Sigmoid colon (tissue), 6 donors: ENCODE measurements at regions not wholly inside any gene's neighbourhood (a gene's known extent, or its start where the extent isn't known, plus 50 kb on each side); places are given as distances from the start of the nearest gene placed in this dataset.

Experiments
- DNase-seq: peaks from one replicate; pipeline ENCODE4 v3.0.0-alpha.2; 2019
- H3K27ac ChIP-seq, 4 donors: fragments of 200-600 bp; sonication (generic); one replicate each; pipeline ENCODE4 v1.5.1; 2016 to 2019; ENCODE audit warnings: mild to moderate bottlenecking in 1 of 4
- H3K27me3 ChIP-seq, 3 donors: fragments of 200-600 bp; sonication (generic); one replicate each; pipeline ENCODE4 v1.5.1; 2019; ENCODE audit warnings: mild to moderate bottlenecking in 1 of 3
- H3K36me3 ChIP-seq, 4 donors: fragments of 200-600 bp; sonication (generic); one replicate each; pipeline ENCODE4 v1.5.1; 2016 to 2019
- H3K4me1 ChIP-seq, 4 donors: fragments of 200-600 bp; sonication (generic); one replicate each; pipeline ENCODE4 v1.5.1; 2017 to 2019
- H3K4me3 ChIP-seq, 4 donors: fragments of 200-600 bp; sonication (generic); one replicate each; pipeline ENCODE4 v1.5.1; 2017 to 2019; ENCODE audit warnings: mild to moderate bottlenecking in 2 of 4, moderate library complexity in 1 of 4
- H3K9me3 ChIP-seq, 4 donors: fragments of 200-600 bp in 3 of 4; sonication (generic) in 3 of 4; one replicate each; pipeline versions ENCODE4 v1.5.1 to v1.6.1; 2013 to 2019
- CTCF ChIP-seq, 4 experiments: fragments of 450-650 bp in 3 of 4; fragments of 200-600 bp in 1 of 4; IDR thresholded peaks; one replicate each; pipeline ENCODE4 v1.5.1; 2016 to 2019; ENCODE audit warnings: antibody characterized with exemption in 4 of 4, mild to moderate bottlenecking in 3 of 4, moderate library complexity in 2 of 4
- EP300 ChIP-seq, 4 donors: sonication (generic); formaldehyde crosslinking; IDR thresholded peaks; one replicate each; pipeline ENCODE4 v1.6.1; 2017; ENCODE audit warnings: antibody characterized with exemption in 4 of 4
- POLR2A ChIP-seq, 2 donors: fragments of 450-650 bp; IDR thresholded peaks; one replicate each; pipeline ENCODE4 v1.6.1; 2016; ENCODE audit warnings: antibody characterized with exemption in 2 of 2, mild to moderate bottlenecking in 2 of 2, moderate library complexity in 2 of 2
- POLR2AphosphoS5 ChIP-seq, 4 donors: sonication (generic); formaldehyde crosslinking; IDR thresholded peaks; one replicate each; pipeline ENCODE4 v1.6.1; 2017; ENCODE audit warnings: antibody characterized with exemption in 4 of 4
- whole genome bisulfite sequencing, 2 donors: extraction: QIAGEN DNeasy Blood & Tissue Kit; methylation state at CpG; one replicate each; pipeline ENCODE4 v1.1.7; 2013; 5-methylcytosine and 5-hydroxymethylcytosine counted together
- intact Hi-C: fragments of 100-400 bp; cut with DNase I; formaldehyde crosslinking; loops from one replicate; pipeline ENCODE4 v1.15.1; 2023
- donor health status: healthy with polysubstance abuse.
- donor health status: healthy.

- Histone ChIP-seq H3K4me3 (no peak overlapping the region), H3K27me3 (no peaks in the 10 kb centered on the region), H3K9me3 (no peaks in the 10 kb centered on the region), H3K4me1 (no peaks in the 10 kb centered on the region), H3K36me3 (no peaks in the 10 kb centered on the region), H3K27ac (no peak overlapping the region)
- no peak for DNase-seq
- intact Hi-C loops, result no loop called here
- 32 to 43% methylated on average over 1 of the region's 1 CpG for WGBS, 2 donors
- TF ChIP-seq EP300 (IDR thresholded peaks at IDR 0.05), result no peak
- no peak for TF ChIP-seq POLR2A (IDR thresholded peaks at IDR 0.05)
Measured at GRCh38 chr14:78070344-78070743, 99.8 kb upstream of the NRXN3 start.

GRCh38 chr14:78071016-78071549, 99.1 kb upstream of the NRXN3 start:
- 48 to 70% methylated on average over 3 of the region's 3 CpGs for WGBS, 2 donors
- intact Hi-C loops, result no loop called here
- Histone ChIP-seq H3K4me3 (no peak overlapping the region), H3K36me3 (no peaks in the 10 kb centered on the region), H3K9me3 (no peaks in the 10 kb centered on the region), H3K4me1 (no peaks in the 10 kb centered on the region), H3K27me3 (no peaks in the 10 kb centered on the region), H3K27ac (no peak overlapping the region)
- TF ChIP-seq POLR2AphosphoS5 (IDR thresholded peaks at IDR 0.05), result no peak
- TF ChIP-seq POLR2A (IDR thresholded peaks at IDR 0.05), result no peak
- no peak for TF ChIP-seq CTCF (IDR thresholded peaks at IDR 0.05)
- no peak for TF ChIP-seq EP300 (IDR thresholded peaks at IDR 0.05)
- no peak for DNase-seq

GRCh38 chr14:78073028-78073427, 97.1 kb upstream of the NRXN3 start:
- no peak for DNase-seq
- H3K4me3 ChIP-seq, result no peak overlapping the region
- H3K4me1 ChIP-seq, result no peaks in the 10 kb centered on the region
- WGBS, 2 donors, result 72 to 79% methylated on average over 5 of the region's 5 CpGs
- H3K27ac ChIP-seq, result no peak overlapping the region
- H3K9me3 ChIP-seq, result no peaks in the 10 kb centered on the region
- H3K36me3 ChIP-seq, result no peaks in the 10 kb centered on the region
- intact Hi-C loops, result no loop called here
- no peaks in the 10 kb centered on the region for H3K27me3 ChIP-seq
- TF ChIP-seq CTCF (IDR thresholded peaks at IDR 0.05) (no peak), POLR2AphosphoS5 (IDR thresholded peaks at IDR 0.05) (no peak), EP300 (IDR thresholded peaks at IDR 0.05) (no peak), POLR2A (IDR thresholded peaks at IDR 0.05) (no peak)

GRCh38 chr14:78074561-78074960, 95.6 kb upstream of the NRXN3 start:
- no peak overlapping the region for H3K27ac ChIP-seq
- DNase-seq, result no peak
- H3K36me3 ChIP-seq, result no peaks in the 10 kb centered on the region
- no peak for TF ChIP-seq POLR2AphosphoS5 (IDR thresholded peaks at IDR 0.05)
- no peak for TF ChIP-seq EP300 (IDR thresholded peaks at IDR 0.05)
- no peak for TF ChIP-seq POLR2A (IDR thresholded peaks at IDR 0.05)
- TF ChIP-seq CTCF (IDR thresholded peaks at IDR 0.05), result no peak
- H3K9me3 ChIP-seq, result no peaks in the 10 kb centered on the region
- intact Hi-C loops, result no loop called here
- 61 to 69% methylated on average over 5 of the region's 5 CpGs for WGBS, 2 donors
- H3K27me3 ChIP-seq, result no peaks in the 10 kb centered on the region
- no peaks in the 10 kb centered on the region for H3K4me1 ChIP-seq
- H3K4me3 ChIP-seq, result no peak overlapping the region

- TF ChIP-seq EP300 (IDR thresholded peaks at IDR 0.05) (no peak), POLR2A (IDR thresholded peaks at IDR 0.05) (no peak), CTCF (IDR thresholded peaks at IDR 0.05) (no peak), POLR2AphosphoS5 (IDR thresholded peaks at IDR 0.05) (no peak)
- no peak for DNase-seq
- H3K36me3 ChIP-seq, result no peaks in the 10 kb centered on the region
- no peaks in the 10 kb centered on the region for H3K9me3 ChIP-seq
- intact Hi-C loops, result no loop called here
- no peaks in the 10 kb centered on the region for H3K4me1 ChIP-seq
- 65 to 71% methylated on average over 4 of the region's 4 CpGs for WGBS, 2 donors
- no peak overlapping the region for H3K4me3 ChIP-seq
- no peaks in the 10 kb centered on the region for H3K27me3 ChIP-seq
- no peak overlapping the region for H3K27ac ChIP-seq
Measured at GRCh38 chr14:78075033-78075432, 95.1 kb upstream of the NRXN3 start.
